ENCODE measurements at regions not wholly inside any gene's neighbourhood (a gene's known extent, or its start where the extent isn't known, plus 50 kb on each side); places are given as distances from the start of the nearest gene placed in this dataset.

GRCh38 chr20:61169874-61170273 is 82.2 kb upstream of the CDH4 start:
- TF ChIP-seq CTCF (IDR thresholded peaks at IDR 0.05; ENCODE audit: insufficient read depth, low read length) (no peak), POLR2AphosphoS5 (IDR thresholded peaks at IDR 0.05; ENCODE audit: low read depth) (no peak)

All from HL-60 (cell line).